HG03575 (cell line): ENCODE measurements at regions not wholly inside any gene's neighbourhood (a gene's known extent, or its start where the extent isn't known, plus 50 kb on each side); places are given as distances from the start of the nearest gene placed in this dataset.
"Not testable (repeated sequence)": the region's sequence is repeated elsewhere in the genome, so short reads cannot be mapped to it uniquely, and the experiment has no call there.

ENCODE experiments used
- ATAC-seq: cut with Tn5 transposase; IDR thresholded peaks from one replicate; pipeline ENCODE4 v1.9.1; 2021; ENCODE audit not compliant: unreplicated experiment, insufficient number of reproducible peaks, low FRiP score; ENCODE audit errors: extremely low read depth

DNA sequence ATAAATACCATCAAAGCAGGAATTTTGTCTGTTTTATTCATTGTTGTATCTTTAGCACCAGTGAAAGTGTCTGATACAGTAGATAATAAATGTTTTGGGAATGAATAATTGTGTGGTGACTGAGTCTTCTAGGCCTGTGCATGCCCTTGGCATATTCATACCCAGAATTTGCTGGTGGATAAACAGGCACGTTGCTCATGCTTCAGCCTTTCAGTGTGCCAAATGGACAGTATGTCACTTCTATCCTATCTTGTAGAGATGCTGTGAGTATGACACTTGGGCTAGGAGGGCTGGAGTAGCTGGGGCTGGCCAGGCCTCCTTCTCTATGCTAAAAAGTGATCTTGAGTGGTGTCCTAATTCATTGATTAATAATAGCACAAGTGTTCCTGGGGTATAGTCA, 287.3 kb upstream of the DDI1 start:
- ATAC-seq: no peak

DNA sequence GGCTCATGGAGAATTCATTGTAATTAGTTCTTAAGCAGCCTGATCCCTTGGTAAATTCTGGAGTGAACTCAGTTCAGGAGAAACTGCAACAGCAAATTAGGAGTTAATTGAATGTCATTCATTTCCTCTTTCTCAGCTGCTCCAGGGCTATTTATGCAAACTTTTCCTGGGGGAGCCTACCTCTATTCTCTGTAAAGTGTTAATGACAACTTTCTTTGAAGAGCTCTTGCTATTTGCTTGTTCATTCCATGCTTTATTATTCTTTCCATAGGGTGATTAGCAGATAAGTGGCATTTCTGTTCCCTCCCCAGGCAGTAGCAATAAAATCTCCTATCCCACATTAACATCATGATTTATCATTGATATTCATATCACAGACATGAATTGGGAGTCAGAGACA, 267.6 kb upstream of the DDI1 start:
- no peak for ATAC-seq

- no peak for ATAC-seq
Measured at GRCh38 chr11:103773059-103773458, 263.4 kb upstream of the DDI1 start.

- ATAC-seq: no peak
Measured at GRCh38 chr11:103773537-103773936, 262.9 kb upstream of the DDI1 start.

GRCh38 chr11:103779054-103779453, 257.4 kb upstream of the DDI1 start:
- ATAC-seq: no peak

DNA sequence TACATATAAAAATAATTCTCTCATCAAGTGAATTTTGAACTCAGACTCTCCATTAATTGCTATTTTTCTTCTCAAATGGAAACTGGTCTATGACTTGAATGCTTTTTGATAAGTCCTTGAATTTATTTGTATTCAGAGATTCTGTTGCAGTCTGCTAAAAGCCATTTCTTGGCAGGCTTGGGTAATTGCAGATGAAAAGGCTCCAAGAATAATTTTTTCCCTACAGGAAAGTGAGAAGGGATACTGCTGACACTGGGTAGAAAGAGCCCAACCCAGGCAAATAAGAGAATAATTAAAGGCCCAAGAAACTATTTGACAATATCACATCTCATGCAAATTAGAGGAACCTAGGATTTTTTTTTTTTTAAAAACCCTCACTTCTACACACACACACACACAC, 246.5 kb upstream of the DDI1 start:
- ATAC-seq: no peak

DNA sequence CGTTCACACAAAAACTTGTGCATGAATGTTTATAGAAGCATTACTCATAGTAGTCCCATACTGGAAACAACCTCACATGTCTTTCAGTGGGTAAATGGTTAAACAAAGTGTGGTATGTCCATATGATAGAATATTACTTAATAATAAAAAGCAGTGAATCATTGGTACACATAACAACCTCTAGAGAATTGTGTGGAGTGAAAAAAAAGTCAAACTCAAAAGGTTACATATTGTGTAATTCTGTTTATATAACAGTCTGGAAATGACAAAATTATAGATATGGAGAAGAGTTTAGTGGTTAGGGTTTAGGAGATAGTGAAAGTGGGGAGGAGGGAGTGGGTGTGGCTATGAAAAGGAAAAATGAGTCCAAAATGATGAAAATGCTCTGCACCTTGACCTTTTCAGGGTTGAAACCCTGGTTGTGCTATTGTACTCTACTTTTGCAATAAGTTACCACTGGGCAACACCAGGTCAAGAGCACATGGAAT, 243.4 kb upstream of the DDI1 start:
- no peak for ATAC-seq

GRCh38 chr11:103794262-103794661, 242.2 kb upstream of the DDI1 start:
- no peak for ATAC-seq

- ATAC-seq: no peak
Measured at GRCh38 chr11:103798026-103798425, 238.4 kb upstream of the DDI1 start.

- no peak for ATAC-seq
Measured at GRCh38 chr11:103798446-103798845, 238.0 kb upstream of the DDI1 start.

DNA sequence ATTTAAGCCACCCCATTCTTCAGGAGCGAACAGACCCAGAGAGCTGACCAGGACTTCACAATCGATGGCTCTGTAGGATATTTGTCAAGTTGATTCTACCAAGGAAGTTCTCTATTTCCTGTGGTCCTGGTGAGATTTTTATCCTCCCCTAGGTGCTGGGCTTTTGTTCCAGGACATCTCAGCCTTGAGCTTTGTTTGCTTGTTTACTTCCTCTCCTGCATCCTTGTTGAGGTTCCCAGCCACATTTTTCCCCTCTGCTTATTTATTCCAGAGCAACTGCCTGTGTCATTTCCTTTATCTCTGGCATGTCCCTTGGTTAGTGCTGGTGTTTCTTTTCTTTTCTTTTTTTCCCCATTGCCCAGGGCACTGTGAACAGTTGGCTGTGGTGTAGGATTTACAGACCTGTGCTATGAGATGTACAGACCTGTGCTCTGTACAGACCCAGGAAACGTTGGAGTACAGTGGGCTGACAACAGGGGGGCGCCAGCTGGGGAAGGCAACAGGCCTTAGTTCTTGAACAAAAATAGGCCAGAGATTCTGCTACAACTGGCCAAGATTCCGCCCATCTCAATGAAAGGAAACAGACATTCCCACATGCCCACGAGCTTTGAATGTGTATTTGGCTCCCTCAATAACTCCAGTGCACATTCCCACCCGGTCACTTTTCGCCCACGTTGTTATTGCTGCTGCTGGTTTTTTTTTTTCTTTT, 235.9 kb upstream of the DDI1 start:
- no peak for ATAC-seq

GRCh38 chr11:103803062-103803461, 233.4 kb upstream of the DDI1 start:
- no peak for ATAC-seq

DNA sequence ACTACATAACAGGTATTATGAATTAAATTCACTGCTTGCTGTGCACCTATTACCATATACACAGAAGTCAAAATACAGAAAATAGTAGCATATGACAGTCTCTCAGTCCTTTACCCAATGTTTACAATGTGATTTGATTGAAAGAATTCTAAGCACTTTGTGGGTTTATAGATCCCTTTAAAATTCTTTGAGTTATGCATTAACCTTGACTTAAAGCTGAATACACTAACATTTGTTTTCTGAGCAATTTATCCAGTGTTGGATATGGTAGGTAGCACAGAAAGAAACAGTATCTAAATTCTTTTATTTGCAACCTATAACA, 230.8 kb upstream of the DDI1 start:
- no peak for ATAC-seq

- no peak for ATAC-seq
Measured at GRCh38 chr11:103806130-103806895, 230.1 kb upstream of the DDI1 start.

GRCh38 chr11:103807806-103808205, 228.6 kb upstream of the DDI1 start:
- no peak for ATAC-seq

DNA sequence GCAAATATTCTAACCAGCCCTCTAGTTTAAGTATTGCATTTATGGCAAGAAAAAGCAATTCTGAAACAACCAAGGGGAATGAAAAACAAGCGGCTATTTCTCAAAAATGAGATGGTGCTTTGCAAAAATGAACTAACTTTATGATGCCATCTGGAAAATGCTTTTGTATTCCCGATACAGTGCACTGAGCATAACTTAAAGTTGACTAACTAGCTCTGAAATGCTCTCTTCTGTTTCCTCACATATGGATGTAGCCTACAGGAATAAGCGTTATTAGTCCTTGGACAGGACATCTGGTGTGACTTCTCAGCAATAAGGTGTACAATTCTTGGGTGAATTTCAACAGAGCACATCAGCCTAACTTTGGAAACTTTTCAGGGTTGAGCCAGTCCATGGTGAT, 228.2 kb upstream of the DDI1 start:
- ATAC-seq: no peak

- no peak for ATAC-seq
Measured at GRCh38 chr11:103811870-103812455, 224.5 kb upstream of the DDI1 start.

- ATAC-seq: no peak
Measured at GRCh38 chr11:103812680-103813079, 223.8 kb upstream of the DDI1 start.

DNA sequence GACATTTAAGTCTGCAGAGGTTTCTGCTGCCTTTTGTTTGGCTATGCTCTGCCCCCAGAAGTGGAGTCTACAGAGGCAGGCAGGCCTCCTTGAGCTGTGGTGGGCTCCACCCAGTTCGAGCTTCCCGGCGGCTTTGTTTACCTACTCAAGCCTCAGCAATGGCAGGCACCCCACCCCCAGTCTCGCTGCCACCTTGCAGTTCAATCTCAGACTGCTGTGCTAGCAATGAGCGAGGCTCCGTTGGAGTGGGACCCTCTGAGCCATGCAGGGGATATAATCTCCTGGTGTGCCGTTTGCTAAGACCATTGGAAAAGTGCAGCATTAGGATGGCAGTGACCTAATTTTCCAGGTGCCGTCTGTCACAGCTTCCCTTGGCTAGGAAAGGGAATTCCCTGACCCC, 216.1 kb upstream of the DDI1 start:
- not testable (repeated sequence) for ATAC-seq

DNA sequence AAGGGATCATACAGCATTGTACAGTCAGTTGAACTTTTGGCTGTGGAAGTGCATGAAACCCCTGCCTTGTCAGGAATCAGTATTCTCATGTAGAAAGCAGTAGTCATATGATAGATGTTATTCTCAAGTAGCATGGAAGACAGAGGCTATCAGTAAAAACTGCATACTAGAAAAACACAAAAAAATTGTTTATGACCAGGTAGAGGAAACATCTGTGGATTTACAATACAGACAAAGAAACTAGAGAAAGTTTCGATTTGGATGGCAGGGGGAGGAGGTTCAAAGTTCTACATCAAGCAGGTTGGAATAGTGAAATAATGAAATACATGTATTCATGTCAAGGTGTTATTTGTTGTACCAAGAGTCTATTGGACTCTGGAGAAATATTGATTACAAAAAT, 212.3 kb upstream of the DDI1 start:
- no peak for ATAC-seq
